Neural cell (in vitro differentiated cells): ENCODE measurements at regions not wholly inside any gene's neighbourhood (a gene's known extent, or its start where the extent isn't known, plus 50 kb on each side); places are given as distances from the start of the nearest gene placed in this dataset.

Experiments
- H2AFZ ChIP-seq: fragments of 200-600, 300-800 bp; sonication (generic), shearing (Covaris generic); 2 replicates; pipeline ENCODE4 v1.6.0; 2014; ENCODE audit warnings: low read depth, mild to moderate bottlenecking, antibody characterized with exemption, low read length, moderate library complexity
- H3F3A ChIP-seq: fragments of 200-600 bp; shearing (Covaris generic); 2 replicates; pipeline ENCODE4 v1.6.1; 2016; ENCODE audit warnings: mild to moderate bottlenecking, moderate library complexity, mixed read lengths, antibody characterized with exemption, low read length; ENCODE audit not compliant: insufficient read depth, poor library complexity, severe bottlenecking
- H3K27ac ChIP-seq: fragments of 200-600, 300-800 bp; sonication (generic), shearing (Covaris generic); 2 replicates; pipeline ENCODE4 v1.5.1; 2014; ENCODE audit warnings: mild to moderate bottlenecking, low read length, moderate library complexity
- H3K27me3 ChIP-seq: fragments of 300-800, 200-600 bp; sonication (generic), shearing (Covaris generic); 2 replicates; pipeline ENCODE4 v1.6.0; 2014; ENCODE audit warnings: mild to moderate bottlenecking, low read depth, low read length, moderate library complexity; ENCODE audit not compliant: insufficient read depth
- H3K36me3 ChIP-seq: fragments of 300-800, 200-600 bp; sonication (generic), shearing (Covaris generic); 2 replicates; pipeline ENCODE4 v1.5.1; 2014; ENCODE audit warnings: mild to moderate bottlenecking, antibody characterized with exemption, low read length, moderate library complexity; ENCODE audit not compliant: insufficient read depth
- H3K4me2 ChIP-seq: fragments of 300-800, 200-600 bp; sonication (generic), shearing (Covaris generic); 2 replicates; pipeline ENCODE4 v1.6.0; 2014; ENCODE audit warnings: mild to moderate bottlenecking, low read length
- H3K4me3 ChIP-seq: fragments of 300-800, 200-600 bp; sonication (generic), shearing (Covaris generic); 2 replicates; pipeline ENCODE4 v1.5.1; 2014; ENCODE audit warnings: mild to moderate bottlenecking, low read length, moderate library complexity
- H3K79me2 ChIP-seq: fragments of 200-600 bp; shearing (Covaris generic); replicated peaks from 2 replicates; pipeline ENCODE4 v1.6.0; 2014; ENCODE audit warnings: mild to moderate bottlenecking, low read length, moderate library complexity; ENCODE audit not compliant: insufficient read depth
- H3K9ac ChIP-seq: fragments of 300-800, 200-600 bp; sonication (generic), shearing (Covaris generic); 2 replicates; pipeline ENCODE4 v1.6.1; 2016; ENCODE audit warnings: mild to moderate bottlenecking, low read length, mixed read lengths
- H3K9me2 ChIP-seq: fragments of 200-600 bp; shearing (Covaris generic); 2 replicates; pipeline ENCODE4 v1.6.1; 2016; ENCODE audit warnings: mild to moderate bottlenecking, low read length, mixed read lengths; ENCODE audit not compliant: insufficient read depth
- H3K9me3 ChIP-seq: fragments of 200-600, 300-800 bp; sonication (generic), shearing (Covaris generic); 2 replicates; pipeline ENCODE4 v1.6.1; 2016; ENCODE audit warnings: mild to moderate bottlenecking, mixed run types, low read length, moderate library complexity, mixed read lengths
- H4K20me1 ChIP-seq: fragments of 200-600 bp; shearing (Covaris generic); 2 replicates; pipeline ENCODE4 v1.6.1; 2016; ENCODE audit warnings: mild to moderate bottlenecking, mixed run types; ENCODE audit not compliant: insufficient read depth
- CTCF ChIP-seq: fragments of 450-650 bp; IDR thresholded peaks from 2 replicates; pipeline ENCODE4 v1.5.1; 2014; ENCODE audit warnings: antibody characterized with exemption, mild to moderate bottlenecking, moderate library complexity; ENCODE audit not compliant: poor library complexity, severe bottlenecking
- EP300 ChIP-seq: fragments of 450-650 bp; conservative IDR thresholded peaks from 2 replicates; pipeline ENCODE4 v1.6.1; 2014; ENCODE audit warnings: antibody characterized with exemption, mild to moderate bottlenecking, moderate library complexity; ENCODE audit not compliant: poor library complexity, severe bottlenecking
- EZH2 ChIP-seq: fragments of 200-600, 300-800 bp; shearing (Covaris generic), sonication (generic); IDR thresholded peaks from 2 replicates; pipeline ENCODE4 v1.6.1; 2014; ENCODE audit warnings: antibody characterized with exemption, low read length, borderline replicate concordance, mild to moderate bottlenecking; ENCODE audit not compliant: insufficient read depth, poor library complexity, severe bottlenecking
- MXI1 ChIP-seq: fragments of 450-650 bp; conservative IDR thresholded peaks from 2 replicates; pipeline ENCODE4 v1.6.1; 2014; ENCODE audit warnings: antibody characterized with exemption, mild to moderate bottlenecking; ENCODE audit not compliant: poor library complexity, severe bottlenecking
- POLR2AphosphoS5 ChIP-seq: IDR thresholded peaks from 2 replicates; pipeline ENCODE4 v1.6.1; 2012
- RAD21 ChIP-seq: fragments of 450-650 bp; conservative IDR thresholded peaks from 2 replicates; pipeline ENCODE4 v1.6.1; 2014; ENCODE audit warnings: antibody characterized with exemption, mild to moderate bottlenecking, moderate library complexity
- SMC3 ChIP-seq: fragments of 450-650 bp; conservative IDR thresholded peaks from 2 replicates; pipeline ENCODE4 v1.6.1; 2014; ENCODE audit warnings: antibody characterized with exemption, mild to moderate bottlenecking, moderate library complexity; ENCODE audit not compliant: poor library complexity
- TAF1 ChIP-seq: IDR thresholded peaks from 2 replicates; pipeline ENCODE4 v1.6.1; 2012; ENCODE audit warnings: low read depth
- TF ChIP-seq, protein P1 (sequence below): IDR thresholded peaks from 2 replicates; pipeline ENCODE4 v1.6.1; 2012; ENCODE audit warnings: borderline replicate concordance

DNA sequence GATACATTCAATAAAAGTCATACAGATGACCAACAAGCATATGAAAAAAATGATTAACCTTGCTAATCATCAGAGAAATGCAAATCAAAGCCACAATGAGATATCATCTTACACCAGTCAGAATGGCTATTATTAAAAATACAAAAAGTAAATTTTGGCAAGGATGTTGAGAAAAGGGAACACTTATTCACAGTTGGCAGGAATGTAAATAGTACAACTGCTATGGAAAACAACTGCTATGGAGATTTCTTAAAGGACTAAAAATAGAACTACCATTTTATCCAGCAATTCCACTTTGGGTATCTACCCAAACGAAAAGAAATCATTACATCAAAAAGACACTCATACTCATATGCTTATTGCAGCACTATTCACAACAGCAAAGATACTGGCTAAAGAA, 1121.8 kb downstream of the TBL1XR1 start:
- TF ChIP-seq MXI1 (no peak), TAF1 (no peak), RAD21 (no peak), CTCF (no peak), EP300 (no peak), EZH2 (no peak), POLR2AphosphoS5 (no peak), SMC3 (no peak)
- TF ChIP-seq, protein P1, sequence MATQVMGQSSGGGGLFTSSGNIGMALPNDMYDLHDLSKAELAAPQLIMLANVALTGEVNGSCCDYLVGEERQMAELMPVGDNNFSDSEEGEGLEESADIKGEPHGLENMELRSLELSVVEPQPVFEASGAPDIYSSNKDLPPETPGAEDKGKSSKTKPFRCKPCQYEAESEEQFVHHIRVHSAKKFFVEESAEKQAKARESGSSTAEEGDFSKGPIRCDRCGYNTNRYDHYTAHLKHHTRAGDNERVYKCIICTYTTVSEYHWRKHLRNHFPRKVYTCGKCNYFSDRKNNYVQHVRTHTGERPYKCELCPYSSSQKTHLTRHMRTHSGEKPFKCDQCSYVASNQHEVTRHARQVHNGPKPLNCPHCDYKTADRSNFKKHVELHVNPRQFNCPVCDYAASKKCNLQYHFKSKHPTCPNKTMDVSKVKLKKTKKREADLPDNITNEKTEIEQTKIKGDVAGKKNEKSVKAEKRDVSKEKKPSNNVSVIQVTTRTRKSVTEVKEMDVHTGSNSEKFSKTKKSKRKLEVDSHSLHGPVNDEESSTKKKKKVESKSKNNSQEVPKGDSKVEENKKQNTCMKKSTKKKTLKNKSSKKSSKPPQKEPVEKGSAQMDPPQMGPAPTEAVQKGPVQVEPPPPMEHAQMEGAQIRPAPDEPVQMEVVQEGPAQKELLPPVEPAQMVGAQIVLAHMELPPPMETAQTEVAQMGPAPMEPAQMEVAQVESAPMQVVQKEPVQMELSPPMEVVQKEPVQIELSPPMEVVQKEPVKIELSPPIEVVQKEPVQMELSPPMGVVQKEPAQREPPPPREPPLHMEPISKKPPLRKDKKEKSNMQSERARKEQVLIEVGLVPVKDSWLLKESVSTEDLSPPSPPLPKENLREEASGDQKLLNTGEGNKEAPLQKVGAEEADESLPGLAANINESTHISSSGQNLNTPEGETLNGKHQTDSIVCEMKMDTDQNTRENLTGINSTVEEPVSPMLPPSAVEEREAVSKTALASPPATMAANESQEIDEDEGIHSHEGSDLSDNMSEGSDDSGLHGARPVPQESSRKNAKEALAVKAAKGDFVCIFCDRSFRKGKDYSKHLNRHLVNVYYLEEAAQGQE = no peak
- Histone ChIP-seq H3K9me2 (no peaks in the 10 kb centered on the region), H3K9me3 (no peaks in the 10 kb centered on the region)

GRCh38 chr3:176075046-176075445, 1122.2 kb downstream of the TBL1XR1 start:
- H3F3A ChIP-seq = no peaks in the 10 kb centered on the region
- H3K9me3 ChIP-seq = no peaks in the 10 kb centered on the region
- no peak overlapping the region for H3K4me3 ChIP-seq
- no peaks in the 10 kb centered on the region for H4K20me1 ChIP-seq
- H3K9me2 ChIP-seq = no peaks in the 10 kb centered on the region
- no peak overlapping the region for H3K4me2 ChIP-seq
- no peaks in the 10 kb centered on the region for H3K27me3 ChIP-seq
- no peaks in the 10 kb centered on the region for H3K79me2 ChIP-seq
- TF ChIP-seq TAF1 = no peak
- TF ChIP-seq, protein P1 = no peak
- TF ChIP-seq CTCF = no peak
- no peak for TF ChIP-seq RAD21
- TF ChIP-seq EP300 = no peak
- no peak for TF ChIP-seq SMC3
- no peak for TF ChIP-seq POLR2AphosphoS5
- no peak for TF ChIP-seq EZH2
- no peak for TF ChIP-seq MXI1
- no peak overlapping the region for H2AFZ ChIP-seq
- H3K36me3 ChIP-seq = no peaks in the 10 kb centered on the region
- H3K27ac ChIP-seq = no peak overlapping the region
- H3K9ac ChIP-seq = no peak overlapping the region

More for the DNA sequence above, 1121.8 kb downstream of the TBL1XR1 start:
- Histone ChIP-seq H2AFZ (no peak overlapping the region), H3K4me2 (no peak overlapping the region), H3K27me3 (no peaks in the 10 kb centered on the region), H3K79me2 (no peaks in the 10 kb centered on the region), H3K27ac (no peak overlapping the region), H4K20me1 (no peaks in the 10 kb centered on the region), H3F3A (no peaks in the 10 kb centered on the region), H3K4me3 (no peak overlapping the region), H3K36me3 (no peaks in the 10 kb centered on the region), H3K9ac (no peak overlapping the region)
